ENCODE measurements at regions not wholly inside any gene's neighbourhood (a gene's known extent, or its start where the extent isn't known, plus 50 kb on each side); places are given as distances from the start of the nearest gene placed in this dataset.
"Not testable (repeated sequence)": the region's sequence is repeated elsewhere in the genome, so short reads cannot be mapped to it uniquely, and the experiment has no call there.

- H3K4me1 ChIP-seq (ENCODE audit: control insufficient read depth, insufficient read depth, low read length); DNase-seq (ENCODE audit: low read depth); H3K9ac ChIP-seq (ENCODE audit: low read length); H3K4me3 ChIP-seq (ENCODE audit: low read length); H3K36me3 ChIP-seq (ENCODE audit: control insufficient read depth, insufficient read depth, low read length, severe bottlenecking); H3K27me3 ChIP-seq (replicated peaks; ENCODE audit: control insufficient read depth, insufficient read depth, low read length): not testable (repeated sequence)
- peaks cover 32% of the 10 kb centered on the region for H3K9me3 ChIP-seq (ENCODE audit: control insufficient read depth, low read length)
Observed at GRCh38 chr7:20501473-20501872, 114.0 kb upstream of the ABCB5 start.

DNA sequence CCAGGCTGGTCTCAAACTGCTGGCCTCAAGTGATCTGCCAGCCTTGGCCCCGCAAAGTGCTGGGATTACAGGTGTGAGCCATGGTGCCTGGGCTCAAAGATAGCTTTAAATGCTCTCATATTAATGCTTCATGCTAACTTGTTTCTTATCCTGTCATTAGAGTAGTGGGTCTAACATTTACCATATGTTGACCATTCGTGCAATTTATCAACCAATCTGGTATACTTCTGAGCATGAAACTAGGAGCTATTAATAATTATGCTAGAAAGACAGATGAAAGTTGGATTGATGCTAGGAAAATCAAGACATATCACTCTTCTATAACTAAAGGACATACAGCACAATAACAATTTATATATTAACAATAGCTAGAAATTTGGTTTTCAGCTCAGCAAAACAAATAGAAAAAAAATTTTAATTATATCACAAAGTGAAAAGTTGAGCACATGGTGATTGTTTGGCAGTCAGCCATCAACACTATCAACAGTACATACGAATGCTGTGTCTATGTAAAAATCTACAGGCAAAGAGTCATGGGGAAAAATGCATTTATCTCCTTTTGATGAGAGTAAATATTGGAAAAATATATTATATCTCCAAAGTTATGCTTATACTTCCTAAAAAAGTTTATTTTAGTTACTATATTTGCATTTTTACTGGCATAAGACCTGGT lies 112.1 kb upstream of the ABCB5 start:
- no peak overlapping the region for H3K9ac ChIP-seq (ENCODE audit: low read length)
- peaks cover 17% of the 10 kb centered on the region for H3K9me3 ChIP-seq (ENCODE audit: control insufficient read depth, low read length)
- H3K4me1 ChIP-seq (ENCODE audit: control insufficient read depth, insufficient read depth, low read length), result no peaks in the 10 kb centered on the region
- H3K4me3 ChIP-seq (ENCODE audit: low read length), result no peak overlapping the region
- DNase-seq (ENCODE audit: low read depth), result no peak
- H3K36me3 ChIP-seq (ENCODE audit: control insufficient read depth, insufficient read depth, low read length, severe bottlenecking), result no peaks in the 10 kb centered on the region
- H3K27me3 ChIP-seq (replicated peaks; ENCODE audit: control insufficient read depth, insufficient read depth, low read length), result no peaks in the 10 kb centered on the region

DNA sequence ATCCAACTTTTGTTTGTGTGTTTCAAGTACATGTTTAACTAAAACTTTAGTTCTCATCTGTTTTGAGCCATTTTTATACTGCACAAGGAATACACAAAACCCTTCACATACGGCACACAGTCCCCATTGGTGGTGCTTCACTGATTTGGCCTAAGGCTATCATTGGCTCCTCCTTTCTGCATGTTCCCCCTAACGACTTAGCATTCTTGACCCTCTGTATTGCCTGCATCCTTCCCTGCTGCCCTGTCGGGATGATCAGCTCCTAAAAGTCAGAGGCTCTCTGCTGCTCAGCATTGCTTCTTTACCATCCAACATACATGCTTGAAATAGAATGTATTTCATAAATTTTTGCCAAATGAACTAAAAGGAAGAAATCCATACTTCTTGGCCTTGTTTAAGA lies 111.4 kb upstream of the ABCB5 start:
- H3K36me3 ChIP-seq (ENCODE audit: control insufficient read depth, insufficient read depth, low read length, severe bottlenecking), result no peaks in the 10 kb centered on the region
- no peaks in the 10 kb centered on the region for H3K4me1 ChIP-seq (ENCODE audit: control insufficient read depth, insufficient read depth, low read length)
- no peak overlapping the region for H3K4me3 ChIP-seq (ENCODE audit: low read length)
- no peak overlapping the region for H3K9ac ChIP-seq (ENCODE audit: low read length)
- H3K9me3 ChIP-seq (ENCODE audit: control insufficient read depth, low read length), result peaks cover 11% of the 10 kb centered on the region
- no peak for DNase-seq (ENCODE audit: low read depth)
- no peaks in the 10 kb centered on the region for H3K27me3 ChIP-seq (replicated peaks; ENCODE audit: control insufficient read depth, insufficient read depth, low read length)

DNA sequence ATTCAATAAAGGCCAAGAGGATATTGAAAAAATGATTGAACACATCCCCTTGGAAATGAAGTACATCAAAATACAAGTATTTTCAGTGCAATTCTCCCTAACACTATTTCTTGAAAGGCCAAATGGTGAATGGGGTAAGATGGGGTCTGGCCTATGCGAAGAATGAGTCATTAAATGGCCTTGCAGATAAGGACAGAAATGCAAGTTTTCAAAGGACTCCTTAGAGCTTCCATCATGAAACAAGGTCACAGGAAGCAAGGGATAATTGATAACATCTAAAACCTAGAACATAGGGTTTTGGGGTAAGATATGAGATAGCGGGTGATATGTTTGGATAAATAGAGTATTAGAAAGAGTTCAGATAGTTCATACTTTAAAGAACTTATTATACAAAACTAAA lies 109.3 kb upstream of the ABCB5 start:
- no peak for DNase-seq (ENCODE audit: low read depth)
- Histone ChIP-seq H3K9ac (ENCODE audit: low read length) (no peak overlapping the region), H3K27me3 (replicated peaks; ENCODE audit: control insufficient read depth, insufficient read depth, low read length) (no peaks in the 10 kb centered on the region), H3K4me3 (ENCODE audit: low read length) (no peak overlapping the region), H3K4me1 (ENCODE audit: control insufficient read depth, insufficient read depth, low read length) (no peaks in the 10 kb centered on the region), H3K36me3 (ENCODE audit: control insufficient read depth, insufficient read depth, low read length, severe bottlenecking) (no peaks in the 10 kb centered on the region), H3K9me3 (ENCODE audit: control insufficient read depth, low read length) (peaks cover 4% of the 10 kb centered on the region)

- Histone ChIP-seq H3K4me1 (ENCODE audit: control insufficient read depth, insufficient read depth, low read length) (no peaks in the 10 kb centered on the region), H3K9me3 (ENCODE audit: control insufficient read depth, low read length) (no peaks in the 10 kb centered on the region), H3K4me3 (ENCODE audit: low read length) (no peak overlapping the region), H3K27me3 (replicated peaks; ENCODE audit: control insufficient read depth, insufficient read depth, low read length) (no peaks in the 10 kb centered on the region), H3K36me3 (ENCODE audit: control insufficient read depth, insufficient read depth, low read length, severe bottlenecking) (no peaks in the 10 kb centered on the region), H3K9ac (ENCODE audit: low read length) (no peak overlapping the region)
- no peak for DNase-seq (ENCODE audit: low read depth)
Observed at GRCh38 chr7:20507157-20507556, 108.3 kb upstream of the ABCB5 start.

DNA sequence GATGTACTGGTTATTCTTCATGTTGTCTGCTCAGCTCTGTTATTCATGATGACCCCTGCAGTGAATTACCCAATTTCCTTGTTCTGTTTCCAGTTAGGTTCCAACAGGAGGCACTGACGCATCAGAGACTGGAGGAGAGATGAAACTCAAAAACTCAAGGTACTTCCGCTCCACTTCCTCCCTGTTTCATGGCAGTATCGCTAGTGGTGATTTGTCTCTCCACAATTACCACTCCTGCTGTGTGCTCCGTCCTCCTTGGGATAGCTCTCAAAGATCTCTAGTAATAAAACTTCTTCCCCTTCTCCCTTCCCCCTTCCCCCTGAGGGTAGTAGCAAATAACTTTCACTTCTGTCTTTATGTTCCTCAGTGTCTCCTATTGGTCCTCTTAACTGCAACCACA lies 107.4 kb upstream of the ABCB5 start:
- H3K36me3 ChIP-seq (ENCODE audit: control insufficient read depth, insufficient read depth, low read length, severe bottlenecking), result no peaks in the 10 kb centered on the region
- H3K27me3 ChIP-seq (replicated peaks; ENCODE audit: control insufficient read depth, insufficient read depth, low read length), result no peaks in the 10 kb centered on the region
- no peaks in the 10 kb centered on the region for H3K9me3 ChIP-seq (ENCODE audit: control insufficient read depth, low read length)
- DNase-seq (ENCODE audit: low read depth), result no peak
- no peak overlapping the region for H3K9ac ChIP-seq (ENCODE audit: low read length)
- no peak overlapping the region for H3K4me3 ChIP-seq (ENCODE audit: low read length)
- no peaks in the 10 kb centered on the region for H3K4me1 ChIP-seq (ENCODE audit: control insufficient read depth, insufficient read depth, low read length)

GRCh38 chr7:20509892-20510572 lies 105.4 kb upstream of the ABCB5 start:
- Histone ChIP-seq H3K27me3 (replicated peaks; ENCODE audit: control insufficient read depth, insufficient read depth, low read length) (no peaks in the 10 kb centered on the region), H3K4me1 (ENCODE audit: control insufficient read depth, insufficient read depth, low read length) (no peaks in the 10 kb centered on the region), H3K9ac (ENCODE audit: low read length) (no peak overlapping the region), H3K36me3 (ENCODE audit: control insufficient read depth, insufficient read depth, low read length, severe bottlenecking) (no peaks in the 10 kb centered on the region), H3K9me3 (ENCODE audit: control insufficient read depth, low read length) (no peaks in the 10 kb centered on the region), H3K4me3 (ENCODE audit: low read length) (no peak overlapping the region)
- DNase-seq (ENCODE audit: low read depth), result no peak

- H3K36me3 ChIP-seq (ENCODE audit: control insufficient read depth, insufficient read depth, low read length, severe bottlenecking), result no peaks in the 10 kb centered on the region
- no peaks in the 10 kb centered on the region for H3K9me3 ChIP-seq (ENCODE audit: control insufficient read depth, low read length)
- no peak overlapping the region for H3K9ac ChIP-seq (ENCODE audit: low read length)
- no peak for DNase-seq (ENCODE audit: low read depth)
- no peaks in the 10 kb centered on the region for H3K4me1 ChIP-seq (ENCODE audit: control insufficient read depth, insufficient read depth, low read length)
- no peak overlapping the region for H3K4me3 ChIP-seq (ENCODE audit: low read length)
- H3K27me3 ChIP-seq (replicated peaks; ENCODE audit: control insufficient read depth, insufficient read depth, low read length), result no peaks in the 10 kb centered on the region
Observed at GRCh38 chr7:20510573-20510900, 104.9 kb upstream of the ABCB5 start.

DNA sequence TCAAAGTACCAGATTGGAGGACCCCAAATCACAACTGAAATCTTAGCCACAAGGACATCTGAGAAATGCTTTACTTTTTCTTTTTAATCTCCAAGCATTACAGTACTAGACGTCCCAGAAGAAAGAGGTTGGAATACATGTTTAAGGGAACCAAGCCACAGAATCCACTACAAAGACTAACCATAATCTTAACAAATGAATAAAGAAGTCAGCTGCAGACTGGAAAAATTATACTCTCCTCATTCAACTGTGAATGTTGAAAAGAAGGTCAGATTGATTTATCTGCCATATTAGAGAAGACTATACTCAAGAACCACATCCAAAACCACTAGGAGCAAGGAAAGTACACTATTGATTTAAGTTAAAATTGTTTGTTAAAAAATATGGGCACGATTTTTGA lies 102.1 kb upstream of the ABCB5 start:
- no peak overlapping the region for H3K4me3 ChIP-seq (ENCODE audit: low read length)
- no peak for DNase-seq (ENCODE audit: low read depth)
- H3K4me1 ChIP-seq (ENCODE audit: control insufficient read depth, insufficient read depth, low read length), result no peaks in the 10 kb centered on the region
- H3K9ac ChIP-seq (ENCODE audit: low read length), result no peak overlapping the region
- H3K27me3 ChIP-seq (replicated peaks; ENCODE audit: control insufficient read depth, insufficient read depth, low read length), result no peaks in the 10 kb centered on the region
- no peaks in the 10 kb centered on the region for H3K36me3 ChIP-seq (ENCODE audit: control insufficient read depth, insufficient read depth, low read length, severe bottlenecking)
- H3K9me3 ChIP-seq (ENCODE audit: control insufficient read depth, low read length), result no peaks in the 10 kb centered on the region

DNA sequence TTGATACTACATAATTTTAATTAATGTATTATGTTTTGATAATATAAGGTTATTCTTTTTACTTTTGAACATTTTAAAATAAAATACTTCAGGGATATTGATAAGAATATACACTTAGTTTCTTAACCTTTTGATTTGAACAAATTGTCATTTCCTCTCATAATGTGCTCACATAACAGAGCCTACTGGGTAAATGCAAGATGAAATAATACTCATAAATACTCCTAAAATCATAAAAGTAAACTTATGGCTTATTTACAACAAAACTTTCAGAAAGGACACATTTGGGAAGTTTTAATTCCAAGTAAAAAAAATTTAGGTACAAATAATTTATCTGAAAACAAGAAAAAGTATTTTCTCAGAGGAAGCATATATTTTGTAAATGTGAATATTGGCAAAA lies 101.6 kb upstream of the ABCB5 start:
- Histone ChIP-seq H3K27me3 (replicated peaks; ENCODE audit: control insufficient read depth, insufficient read depth, low read length) (no peaks in the 10 kb centered on the region), H3K36me3 (ENCODE audit: control insufficient read depth, insufficient read depth, low read length, severe bottlenecking) (no peaks in the 10 kb centered on the region), H3K4me1 (ENCODE audit: control insufficient read depth, insufficient read depth, low read length) (no peaks in the 10 kb centered on the region), H3K9ac (ENCODE audit: low read length) (no peak overlapping the region), H3K9me3 (ENCODE audit: control insufficient read depth, low read length) (no peaks in the 10 kb centered on the region), H3K4me3 (ENCODE audit: low read length) (no peak overlapping the region)
- no peak for DNase-seq (ENCODE audit: low read depth)

DNA sequence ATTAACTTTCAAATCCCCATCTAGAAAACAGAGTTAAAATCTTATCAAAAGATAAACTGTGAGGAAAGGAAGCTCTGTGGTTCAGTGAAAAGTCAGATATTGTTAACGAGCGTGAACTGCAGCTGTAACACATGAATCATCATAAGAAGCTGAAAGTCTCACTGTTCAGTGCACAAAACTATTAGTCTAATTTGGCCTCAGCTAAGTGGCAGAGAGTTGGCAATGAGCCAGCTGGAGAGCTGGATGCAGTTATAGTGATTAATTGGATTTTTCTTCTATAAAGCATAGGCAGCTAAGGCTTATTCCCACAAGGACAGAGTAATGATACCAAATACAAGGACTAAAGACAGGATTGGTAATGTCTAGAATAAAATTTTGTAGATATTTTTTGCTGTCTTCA lies 101.1 kb upstream of the ABCB5 start:
- DNase-seq (ENCODE audit: low read depth), result peak; percentile 21
- Histone ChIP-seq H3K36me3 (ENCODE audit: control insufficient read depth, insufficient read depth, low read length, severe bottlenecking) (no peaks in the 10 kb centered on the region), H3K9me3 (ENCODE audit: control insufficient read depth, low read length) (no peaks in the 10 kb centered on the region), H3K4me3 (ENCODE audit: low read length) (no peak overlapping the region), H3K27me3 (replicated peaks; ENCODE audit: control insufficient read depth, insufficient read depth, low read length) (no peaks in the 10 kb centered on the region), H3K9ac (ENCODE audit: low read length) (no peak overlapping the region), H3K4me1 (ENCODE audit: control insufficient read depth, insufficient read depth, low read length) (no peaks in the 10 kb centered on the region)

DNA sequence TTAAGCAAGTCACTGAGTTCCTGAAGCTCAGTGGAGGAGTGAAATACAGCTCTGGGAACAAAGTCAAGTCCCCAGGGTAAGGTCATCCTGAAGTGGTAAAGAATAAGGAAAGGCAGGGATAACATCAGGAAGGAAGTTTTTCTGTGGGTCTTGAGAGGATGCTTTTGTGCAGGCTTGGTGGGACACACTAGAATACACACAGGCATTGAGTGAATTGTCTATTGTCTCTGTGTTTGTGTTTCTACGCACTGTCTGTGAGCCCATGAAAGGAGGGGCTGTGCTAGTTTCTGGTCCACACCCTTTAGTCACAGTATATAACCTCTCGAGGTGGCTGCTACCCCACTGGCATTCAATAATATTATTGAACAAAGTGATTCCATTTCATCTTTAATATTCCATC lies 95.8 kb upstream of the ABCB5 start:
- no peak overlapping the region for H3K4me3 ChIP-seq (ENCODE audit: low read length)
- H3K9ac ChIP-seq (ENCODE audit: low read length), result no peak overlapping the region
- no peak for DNase-seq (ENCODE audit: low read depth)
- H3K27me3 ChIP-seq (replicated peaks; ENCODE audit: control insufficient read depth, insufficient read depth, low read length), result no peaks in the 10 kb centered on the region
- no peaks in the 10 kb centered on the region for H3K4me1 ChIP-seq (ENCODE audit: control insufficient read depth, insufficient read depth, low read length)
- H3K9me3 ChIP-seq (ENCODE audit: control insufficient read depth, low read length), result peaks cover 4% of the 10 kb centered on the region
- H3K36me3 ChIP-seq (ENCODE audit: control insufficient read depth, insufficient read depth, low read length, severe bottlenecking), result no peaks in the 10 kb centered on the region

Data from adipocyte (in vitro differentiated cells).